BLaER1 treated with 17β-estradiol and CSF1 and Interleukin-3, amounts not matched to agents 10 nM and 100 nM (cell line): ENCODE measurements at regions not wholly inside any gene's neighbourhood (a gene's known extent, or its start where the extent isn't known, plus 50 kb on each side); places are given as distances from the start of the nearest gene placed in this dataset.

ENCODE experiments used
- H3K27ac ChIP-seq, 11 experiments: shearing (Covaris generic); formaldehyde crosslinking; 2 replicates each; pipeline ENCODE4 v1.8.1; 2022
- H3K27me3 ChIP-seq, 11 experiments: shearing (Covaris generic); formaldehyde crosslinking; 2 replicates each; pipeline ENCODE4 v1.8.1; 2022
- H3K36me3 ChIP-seq, 11 experiments: shearing (Covaris generic); formaldehyde crosslinking; 2 replicates each; pipeline ENCODE4 v1.8.1; 2022
- H3K4me1 ChIP-seq, 10 experiments: shearing (Covaris generic); formaldehyde crosslinking; 2 replicates each; pipeline ENCODE4 v1.8.1; 2022
- H3K4me2 ChIP-seq, 11 experiments: shearing (Covaris generic); formaldehyde crosslinking; 2 replicates each; pipeline ENCODE4 v1.8.1; 2022
- H3K4me3 ChIP-seq, 10 experiments: shearing (Covaris generic); formaldehyde crosslinking; 2 replicates each; pipeline ENCODE4 v1.8.1; 2022
- H3K9ac ChIP-seq, 11 experiments: shearing (Covaris generic); formaldehyde crosslinking; 2 replicates each; pipeline ENCODE4 v1.8.1; 2022
- H3K9me3 ChIP-seq, 11 experiments: shearing (Covaris generic); formaldehyde crosslinking; replicated peaks in 1 of 11; 2 replicates each; pipeline ENCODE4 v1.8.1; 2022
- H4K20me1 ChIP-seq, 11 experiments: shearing (Covaris generic); formaldehyde crosslinking; 2 replicates each; pipeline ENCODE4 v1.8.1; 2022
- Cebpa-rat ChIP-seq, 11 experiments: shearing (Covaris generic); IDR thresholded peaks; 2 replicates each; pipeline ENCODE4 v1.8.1; 2022

DNA sequence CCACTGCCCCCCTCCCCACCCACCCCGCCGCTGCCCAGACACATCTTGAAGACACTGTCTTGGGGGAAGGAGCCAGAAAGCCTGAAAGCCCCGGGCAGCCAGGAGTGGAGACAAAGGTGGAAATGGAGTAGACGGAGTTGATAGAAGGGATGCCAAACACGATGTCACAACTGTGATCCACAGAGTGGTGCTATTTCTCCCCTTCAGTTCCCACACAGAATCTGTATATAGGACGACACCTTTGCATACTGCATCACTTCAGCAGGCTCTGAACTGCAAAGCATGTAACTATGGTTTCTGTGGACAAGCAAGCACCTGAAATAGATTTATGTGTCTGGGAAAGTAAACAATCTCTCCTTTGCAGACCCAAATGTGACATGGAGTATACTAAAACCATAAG lies 56.4 kb upstream of the F13A1 start:
- H3K9me3 ChIP-seq: peaks cover 13 to 46% (median 23%) of the 10 kb centered on the region in 11 experiments
- TF ChIP-seq Cebpa-rat (IDR thresholded peaks at IDR 0.05): no peak
- 0 out of 22 replicates have a peak, but pooled peaks cover 0 to 7% (median 0%) of the 10 kb centered on the region in 11 experiments for H3K27me3 ChIP-seq
- no peak overlapping the region for H3K4me2 ChIP-seq
- H4K20me1 ChIP-seq: no peaks in the 10 kb centered on the region
- H3K4me3 ChIP-seq: no peak overlapping the region
- H3K4me1 ChIP-seq: peaks cover 5 to 37% (median 11%) of the 10 kb centered on the region in 10 experiments; a peak in 14 of 20 replicates
- H3K27ac ChIP-seq: no peak overlapping the region
- no peaks in the 10 kb centered on the region for H3K36me3 ChIP-seq
- no peak overlapping the region for H3K9ac ChIP-seq

DNA sequence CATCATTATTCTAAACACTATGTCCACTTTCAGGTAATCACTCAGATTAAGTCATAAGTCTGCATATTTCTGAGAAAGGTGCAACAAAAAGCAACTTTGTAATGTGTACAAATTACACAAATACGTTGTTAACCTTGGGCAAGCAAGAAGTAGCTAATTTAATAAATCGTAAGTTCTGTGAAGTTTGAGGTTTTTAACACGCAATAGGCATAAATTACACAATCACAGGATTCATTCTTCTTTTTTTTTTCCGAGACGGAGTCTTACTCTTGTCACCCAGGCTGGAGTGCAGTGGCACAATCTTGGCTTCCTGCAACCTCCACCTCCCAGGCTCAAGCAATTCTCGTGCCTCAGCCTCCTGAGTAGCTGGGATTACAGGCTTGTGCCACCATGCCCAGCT lies 57.2 kb upstream of the F13A1 start:
- Histone ChIP-seq H3K27me3 (0 out of 22 replicates have a peak, but pooled peaks cover 0 to 7% (median 0%) of the 10 kb centered on the region in 11 experiments), H3K27ac (no peak overlapping the region), H3K36me3 (no peaks in the 10 kb centered on the region), H4K20me1 (no peaks in the 10 kb centered on the region), H3K9me3 (peaks cover 13 to 38% (median 22%) of the 10 kb centered on the region in 11 experiments), H3K4me3 (no peak overlapping the region), H3K4me2 (peak overlapping the region in 4 of 11 experiments; percentile 17 to 52 (median 50); a peak in 6 of 22 replicates), H3K4me1 (peaks cover 5 to 45% (median 11%) of the 10 kb centered on the region in 10 experiments; a peak in 14 of 20 replicates), H3K9ac (no peak overlapping the region)
- no peak for TF ChIP-seq Cebpa-rat (IDR thresholded peaks at IDR 0.05)

- H3K4me1 ChIP-seq: peaks cover 5 to 65% (median 13%) of the 10 kb centered on the region in 10 experiments; a peak in 14 of 20 replicates
- peak overlapping the region in 10 of 11 experiments; percentile 5 to 56 (median 30); a peak in 15 of 22 replicates for H3K4me2 ChIP-seq
- TF ChIP-seq Cebpa-rat (IDR thresholded peaks at IDR 0.05): no peak
- no peaks in the 10 kb centered on the region for H4K20me1 ChIP-seq
- no peak overlapping the region for H3K4me3 ChIP-seq
- 0 out of 22 replicates have a peak, but pooled peaks cover 0 to 7% (median 0%) of the 10 kb centered on the region in 11 experiments for H3K27me3 ChIP-seq
- no peaks in the 10 kb centered on the region for H3K36me3 ChIP-seq
- H3K9ac ChIP-seq: no peak overlapping the region
- H3K9me3 ChIP-seq: peaks cover 3 to 25% (median 6%) of the 10 kb centered on the region in 11 experiments; a peak in 18 of 22 replicates
- peak overlapping the region in 1 of 11 experiments; percentile 7; a peak in 2 of 22 replicates for H3K27ac ChIP-seq
Observed at GRCh38 chr6:6379573-6379972, 59.1 kb upstream of the F13A1 start.

DNA sequence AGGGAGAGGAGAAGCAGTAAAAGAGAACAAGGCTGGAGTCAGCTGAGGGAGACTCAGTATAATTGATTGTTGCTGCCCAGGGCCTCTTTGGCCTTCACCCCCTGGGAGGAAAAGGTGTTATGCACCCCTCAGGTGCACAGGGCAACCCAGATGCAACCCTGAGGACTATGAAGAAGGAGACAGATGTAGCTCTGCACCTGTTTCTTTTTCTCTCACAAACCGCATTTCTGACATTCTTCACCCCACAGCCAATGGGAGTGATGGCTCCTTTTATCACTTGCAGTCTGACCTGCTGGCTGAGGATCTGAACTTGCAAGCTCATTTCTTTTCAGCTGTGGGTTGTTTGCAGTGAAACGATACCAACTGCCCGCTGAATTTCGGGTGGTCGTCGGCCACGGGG lies 64.1 kb upstream of the F13A1 start:
- H3K27me3 ChIP-seq: 0 out of 22 replicates have a peak, but pooled peaks cover 0 to 7% (median 0%) of the 10 kb centered on the region in 11 experiments
- no peaks in the 10 kb centered on the region for H4K20me1 ChIP-seq
- no peak overlapping the region for H3K9ac ChIP-seq
- no peaks in the 10 kb centered on the region; a peak in 1 of 22 replicates for H3K36me3 ChIP-seq
- no peak for TF ChIP-seq Cebpa-rat (IDR thresholded peaks at IDR 0.05)
- H3K4me3 ChIP-seq: no peak overlapping the region
- peak overlapping the region in 6 of 11 experiments; percentile 69 to 85 (median 81); a peak in 12 of 22 replicates for H3K4me2 ChIP-seq
- H3K4me1 ChIP-seq: peaks cover 14 to 95% (median 38%) of the 10 kb centered on the region in 10 experiments; a peak in 19 of 20 replicates
- H3K9me3 ChIP-seq: peaks cover 0 to 15% (median 0%) of the 10 kb centered on the region in 11 experiments; a peak in 4 of 22 replicates
- peak overlapping the region in 6 of 11 experiments; percentile 74 to 96 (median 92); a peak in 9 of 22 replicates for H3K27ac ChIP-seq

- Histone ChIP-seq H3K27me3 (0 out of 22 replicates have a peak, but pooled peaks cover 0 to 3% (median 0%) of the 10 kb centered on the region in 11 experiments), H3K9ac (peak overlapping the region in 8 of 11 experiments; percentile 19 to 79 (median 60); a peak in 11 of 22 replicates), H3K4me1 (peaks cover 16 to 97% (median 39%) of the 10 kb centered on the region in 10 experiments), H3K36me3 (no peaks in the 10 kb centered on the region; a peak in 1 of 22 replicates), H4K20me1 (no peaks in the 10 kb centered on the region), H3K4me2 (peak overlapping the region; percentile 23 to 86 (median 75); a peak in 20 of 22 replicates), H3K27ac (peak overlapping the region in 10 of 11 experiments; percentile 25 to 96 (median 80); a peak in 20 of 22 replicates), H3K4me3 (0 out of 20 replicates have a peak overlapping the region, but pooled peaks of 1 of the 10 experiments have one; percentile 0), H3K9me3 (peaks cover 0 to 15% (median 0%) of the 10 kb centered on the region in 11 experiments; a peak in 4 of 22 replicates)
- TF ChIP-seq Cebpa-rat (IDR thresholded peaks at IDR 0.05): peak in 5 of 11 experiments; percentile 41 to 66 (median 61); a peak in 7 of 22 replicates
Observed at GRCh38 chr6:6386010-6386409, 65.5 kb upstream of the F13A1 start.

GRCh38 chr6:6390849-6391602 lies 70.6 kb upstream of the F13A1 start:
- Histone ChIP-seq H3K9me3 (peaks cover 0 to 5% (median 0%) of the 10 kb centered on the region in 11 experiments; a peak in 2 of 22 replicates), H3K27me3 (no peaks in the 10 kb centered on the region), H3K4me3 (peak overlapping the region in 1 of 10 experiments; percentile 31; a peak in 1 of 20 replicates), H3K4me1 (peaks cover 29 to 98% (median 49%) of the 10 kb centered on the region in 10 experiments), H3K36me3 (no peaks in the 10 kb centered on the region; a peak in 1 of 22 replicates), H4K20me1 (no peaks in the 10 kb centered on the region), H3K9ac (peak overlapping the region in 4 of 11 experiments; percentile 8 to 49 (median 34); a peak in 7 of 22 replicates), H3K4me2 (peak overlapping the region; percentile 8 to 86 (median 48); a peak in 19 of 22 replicates), H3K27ac (peak overlapping the region in 6 of 11 experiments; percentile 2 to 72 (median 62); a peak in 9 of 22 replicates)
- no peak for TF ChIP-seq Cebpa-rat (IDR thresholded peaks at IDR 0.05)

DNA sequence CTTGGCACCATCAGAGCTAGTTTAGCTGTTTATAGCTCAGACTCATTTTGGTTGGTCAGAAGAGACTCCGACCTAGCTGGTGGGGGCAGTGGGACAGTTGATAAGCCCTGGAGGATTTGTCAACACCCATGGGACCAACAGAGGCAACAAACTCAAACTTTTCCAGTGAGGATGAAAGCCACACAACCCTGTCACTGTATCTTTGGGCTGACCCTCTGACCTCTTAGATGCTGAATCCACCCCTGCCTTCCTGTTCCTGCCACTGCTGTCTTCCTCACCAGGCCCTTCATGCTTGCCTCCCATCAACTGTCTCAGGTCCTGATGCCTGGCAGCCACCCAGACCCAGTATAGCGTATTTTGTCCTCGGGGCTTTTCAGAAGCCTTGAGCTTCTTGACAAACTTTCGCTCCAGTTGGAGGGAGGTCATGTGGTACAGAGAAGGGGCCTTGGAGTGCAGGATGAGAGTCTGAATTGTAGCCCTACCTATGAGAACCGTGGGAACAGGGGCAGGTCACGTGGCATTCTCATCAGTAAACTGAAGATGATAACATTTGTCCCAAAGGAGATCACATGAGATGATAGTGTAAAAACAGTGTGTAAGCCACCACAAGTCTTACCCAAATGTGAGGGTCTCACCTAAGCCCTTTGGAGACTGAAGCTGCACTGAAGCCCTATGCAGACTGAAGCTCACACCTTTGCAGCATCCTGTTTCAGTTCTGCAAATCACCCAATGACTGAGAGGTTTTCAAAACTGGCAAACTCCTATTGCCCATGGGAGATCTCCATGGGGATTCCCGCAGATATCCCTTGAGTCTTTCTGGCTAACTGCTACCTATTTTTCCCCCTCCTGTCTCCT lies 72.0 kb upstream of the F13A1 start:
- Histone ChIP-seq H3K27me3 (no peaks in the 10 kb centered on the region), H3K9me3 (peaks cover 0 to 5% (median 0%) of the 10 kb centered on the region in 11 experiments; a peak in 2 of 22 replicates), H3K4me2 (peak overlapping the region; percentile 26 to 89 (median 41); a peak in 21 of 22 replicates), H4K20me1 (no peaks in the 10 kb centered on the region), H3K4me3 (no peak overlapping the region), H3K27ac (peak overlapping the region in 4 of 11 experiments; percentile 1 to 36 (median 26); a peak in 2 of 22 replicates), H3K4me1 (peaks cover 21 to 100% (median 44%) of the 10 kb centered on the region in 10 experiments), H3K36me3 (no peaks in the 10 kb centered on the region; a peak in 1 of 22 replicates), H3K9ac (no peak overlapping the region)
- no peak for TF ChIP-seq Cebpa-rat (IDR thresholded peaks at IDR 0.05)

DNA sequence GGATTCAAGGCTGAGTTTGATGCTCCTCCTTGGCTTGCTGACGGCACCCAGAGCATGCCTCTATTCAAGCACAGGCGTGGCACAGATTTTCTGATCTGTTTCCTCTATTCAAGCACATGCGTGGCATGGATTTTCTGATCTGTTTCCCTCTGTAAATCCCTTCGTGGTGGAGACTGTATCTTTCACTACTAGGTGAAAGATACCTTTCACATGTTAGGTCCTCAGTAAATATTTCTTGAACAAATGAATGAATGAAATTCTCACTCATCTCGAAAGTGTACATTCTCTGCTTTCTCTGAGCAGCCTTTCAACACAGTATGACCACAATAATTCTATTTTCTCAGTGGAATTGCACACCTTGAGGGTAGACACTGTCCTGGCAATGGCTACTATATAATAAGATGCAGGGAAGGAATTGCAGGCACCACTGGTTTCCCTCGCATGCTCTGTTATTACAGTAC lies 72.6 kb upstream of the F13A1 start:
- Histone ChIP-seq H3K27ac (no peak overlapping the region), H3K9ac (no peak overlapping the region)

More for the DNA sequence above, 72.6 kb upstream of the F13A1 start:
- Histone ChIP-seq H3K36me3 (no peaks in the 10 kb centered on the region), H3K9me3 (peaks cover 0 to under 1% (median 0%) of the 10 kb centered on the region in 11 experiments; a peak in 2 of 22 replicates), H3K4me1 (peaks cover 21 to 100% (median 43%) of the 10 kb centered on the region in 10 experiments), H3K4me3 (no peak overlapping the region), H4K20me1 (no peaks in the 10 kb centered on the region), H3K27me3 (no peaks in the 10 kb centered on the region), H3K4me2 (peak overlapping the region; percentile 26 to 89 (median 41); a peak in 18 of 22 replicates)
- TF ChIP-seq Cebpa-rat (IDR thresholded peaks at IDR 0.05): no peak
